ENCODE measurements at regions not wholly inside any gene's neighbourhood (a gene's known extent, or its start where the extent isn't known, plus 50 kb on each side); places are given as distances from the start of the nearest gene placed in this dataset.

DNA sequence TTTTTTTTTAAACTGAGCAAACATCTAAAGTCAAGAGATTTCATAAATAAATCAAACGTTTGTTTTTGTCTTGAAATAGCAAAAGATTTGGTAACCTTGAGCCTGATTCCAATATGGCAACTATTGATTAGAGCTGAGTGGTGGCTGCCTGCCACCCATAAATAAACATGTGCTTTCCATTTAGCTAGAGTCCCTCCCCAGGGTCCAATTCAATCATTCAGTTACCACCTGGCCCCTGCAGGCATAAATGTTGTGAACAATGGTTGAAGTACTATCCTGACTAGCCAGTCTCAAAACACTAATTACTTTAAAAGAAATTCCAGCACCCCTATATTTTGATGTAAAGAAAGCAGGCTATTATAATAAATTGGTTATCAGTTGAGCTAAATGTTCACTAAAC, 129.7 kb upstream of the GRIP1 start:
- Histone ChIP-seq H3K79me2 (ENCODE audit: insufficient read depth, low read depth, low read length) (no peaks in the 10 kb centered on the region), H3K4me3 (ENCODE audit: low read depth, low read length, poor library complexity, severe bottlenecking) (no peak overlapping the region), H2AFZ (ENCODE audit: low read length) (no peak overlapping the region), H3K9me3 (ENCODE audit: low read length) (no peaks in the 10 kb centered on the region), H4K20me1 (ENCODE audit: insufficient read depth, low read length) (no peaks in the 10 kb centered on the region), H3K9me2 (ENCODE audit: insufficient read depth, low read length) (no peaks in the 10 kb centered on the region), H3K27ac (ENCODE audit: low read depth, low read length, poor library complexity, severe bottlenecking) (no peak overlapping the region), H3K4me1 (ENCODE audit: insufficient read depth, low read length, poor library complexity, severe bottlenecking) (peaks cover 18% of the 10 kb centered on the region), H3K4me2 (ENCODE audit: low read length) (no peak overlapping the region), H3K36me3 (ENCODE audit: insufficient read depth, low read length) (no peaks in the 10 kb centered on the region)
- no TSS peak for BruUV-seq (replicated peaks)
- DNase-seq (ENCODE audit: low spot score), result no peak
- intact Hi-C loops (cut with micrococcal nuclease; ENCODE audit: unreplicated experiment), result no loop called here
- TF ChIP-seq, protein P1, sequence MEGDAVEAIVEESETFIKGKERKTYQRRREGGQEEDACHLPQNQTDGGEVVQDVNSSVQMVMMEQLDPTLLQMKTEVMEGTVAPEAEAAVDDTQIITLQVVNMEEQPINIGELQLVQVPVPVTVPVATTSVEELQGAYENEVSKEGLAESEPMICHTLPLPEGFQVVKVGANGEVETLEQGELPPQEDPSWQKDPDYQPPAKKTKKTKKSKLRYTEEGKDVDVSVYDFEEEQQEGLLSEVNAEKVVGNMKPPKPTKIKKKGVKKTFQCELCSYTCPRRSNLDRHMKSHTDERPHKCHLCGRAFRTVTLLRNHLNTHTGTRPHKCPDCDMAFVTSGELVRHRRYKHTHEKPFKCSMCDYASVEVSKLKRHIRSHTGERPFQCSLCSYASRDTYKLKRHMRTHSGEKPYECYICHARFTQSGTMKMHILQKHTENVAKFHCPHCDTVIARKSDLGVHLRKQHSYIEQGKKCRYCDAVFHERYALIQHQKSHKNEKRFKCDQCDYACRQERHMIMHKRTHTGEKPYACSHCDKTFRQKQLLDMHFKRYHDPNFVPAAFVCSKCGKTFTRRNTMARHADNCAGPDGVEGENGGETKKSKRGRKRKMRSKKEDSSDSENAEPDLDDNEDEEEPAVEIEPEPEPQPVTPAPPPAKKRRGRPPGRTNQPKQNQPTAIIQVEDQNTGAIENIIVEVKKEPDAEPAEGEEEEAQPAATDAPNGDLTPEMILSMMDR (conservative IDR thresholded peaks at IDR 0.05; ENCODE audit: low read length), result no peak
- no peak for TF ChIP-seq EZH2phosphoT487 (IDR thresholded peaks at IDR 0.05; ENCODE audit: borderline replicate concordance, low read depth, low read length)
- ChIA-PET CTCF (ENCODE audit: unreplicated experiment) (no interaction called here), POLR2A (no interaction called here)

DNA sequence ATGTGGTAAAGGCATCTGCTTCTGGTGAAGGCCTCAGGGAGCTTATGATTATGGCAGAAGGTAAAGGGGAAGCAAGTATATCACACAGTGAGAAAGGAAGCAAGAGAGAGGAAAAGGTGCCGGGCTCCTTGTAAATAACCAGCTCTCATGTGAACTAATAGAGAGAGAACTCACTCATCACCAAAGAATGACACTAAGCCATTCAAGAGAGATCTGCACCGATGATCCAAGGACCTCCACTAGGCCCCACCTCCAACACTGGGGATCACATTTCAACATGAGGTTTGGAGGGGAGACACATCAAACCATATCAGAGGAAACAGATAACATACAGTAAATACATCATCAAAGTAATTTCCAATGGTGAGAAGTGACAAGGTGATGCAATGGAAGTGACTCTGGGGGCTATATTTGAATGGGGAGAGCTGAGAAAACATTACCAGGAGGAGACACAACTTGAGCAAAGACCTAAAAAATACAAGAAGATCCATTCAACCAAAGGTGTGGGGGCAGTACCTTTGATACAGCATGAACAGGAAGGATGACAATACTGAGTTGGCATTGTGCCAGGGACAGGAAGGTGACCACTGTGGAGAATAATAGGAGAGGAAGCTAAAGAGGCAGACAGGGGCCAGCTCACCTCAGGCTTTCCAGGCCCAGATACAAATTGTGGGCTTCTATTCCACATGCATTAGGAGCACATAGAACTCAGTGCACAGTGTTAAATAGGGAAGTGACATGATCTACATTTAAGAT, 134.4 kb upstream of the GRIP1 start:
- ChIA-PET POLR2A (no interaction called here), CTCF (ENCODE audit: unreplicated experiment) (no interaction called here)
- intact Hi-C loops (cut with micrococcal nuclease; ENCODE audit: unreplicated experiment), result no loop called here
- peak overlapping the region; percentile 50 for H3K4me2 ChIP-seq (ENCODE audit: low read length)
- H3K4me1 ChIP-seq (ENCODE audit: insufficient read depth, low read length, poor library complexity, severe bottlenecking), result peaks cover 57% of the 10 kb centered on the region
- peak overlapping the region; percentile 65 for H2AFZ ChIP-seq (ENCODE audit: low read length)
- H3K4me3 ChIP-seq (ENCODE audit: low read depth, low read length, poor library complexity, severe bottlenecking), result peak overlapping the region; percentile 6
- H3K9me2 ChIP-seq (ENCODE audit: insufficient read depth, low read length), result no peaks in the 10 kb centered on the region
- no peaks in the 10 kb centered on the region for H3K79me2 ChIP-seq (ENCODE audit: insufficient read depth, low read depth, low read length)
- TF ChIP-seq, protein P1 (conservative IDR thresholded peaks at IDR 0.05; ENCODE audit: low read length), result no peak
- no peak for TF ChIP-seq EZH2phosphoT487 (IDR thresholded peaks at IDR 0.05; ENCODE audit: borderline replicate concordance, low read depth, low read length)
- H3K27ac ChIP-seq (ENCODE audit: low read depth, low read length, poor library complexity, severe bottlenecking), result peak overlapping the region; percentile 51
- BruUV-seq (replicated peaks), result no TSS peak
- no peaks in the 10 kb centered on the region for H3K9me3 ChIP-seq (ENCODE audit: low read length)
- no peaks in the 10 kb centered on the region for H4K20me1 ChIP-seq (ENCODE audit: insufficient read depth, low read length)
- DNase-seq (ENCODE audit: low spot score), result peak; percentile 57
- no peaks in the 10 kb centered on the region for H3K36me3 ChIP-seq (ENCODE audit: insufficient read depth, low read length)

DNA sequence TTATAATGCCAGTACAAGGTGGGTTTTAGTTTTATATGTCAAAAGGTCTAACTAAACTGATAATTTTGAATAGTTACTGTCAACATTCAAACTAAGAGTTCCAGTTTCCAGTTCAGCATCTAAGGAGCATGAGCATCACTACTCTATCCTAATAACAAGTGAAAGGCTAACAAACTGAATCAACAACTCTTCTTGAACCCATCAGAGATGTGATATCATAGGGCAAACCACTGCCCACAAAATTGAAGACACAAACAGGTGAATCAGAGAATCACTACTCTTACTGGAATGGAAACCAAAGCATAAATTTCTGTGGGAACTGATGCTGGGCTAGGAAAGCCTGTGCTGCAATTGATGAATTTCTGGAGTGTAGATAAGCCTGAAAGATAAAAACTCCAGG, 140.7 kb upstream of the GRIP1 start:
- no peak for DNase-seq (ENCODE audit: low spot score)
- intact Hi-C loops (cut with micrococcal nuclease; ENCODE audit: unreplicated experiment), result no loop called here
- Histone ChIP-seq H2AFZ (ENCODE audit: low read length) (no peak overlapping the region), H4K20me1 (ENCODE audit: insufficient read depth, low read length) (no peaks in the 10 kb centered on the region), H3K36me3 (ENCODE audit: insufficient read depth, low read length) (no peaks in the 10 kb centered on the region), H3K27ac (ENCODE audit: low read depth, low read length, poor library complexity, severe bottlenecking) (no peak overlapping the region), H3K4me2 (ENCODE audit: low read length) (no peak overlapping the region), H3K9me2 (ENCODE audit: insufficient read depth, low read length) (no peaks in the 10 kb centered on the region), H3K4me3 (ENCODE audit: low read depth, low read length, poor library complexity, severe bottlenecking) (no peak overlapping the region), H3K79me2 (ENCODE audit: insufficient read depth, low read depth, low read length) (no peaks in the 10 kb centered on the region), H3K9me3 (ENCODE audit: low read length) (no peaks in the 10 kb centered on the region), H3K4me1 (ENCODE audit: insufficient read depth, low read length, poor library complexity, severe bottlenecking) (peaks cover 29% of the 10 kb centered on the region)
- CTCF ChIA-PET (ENCODE audit: unreplicated experiment), result no interaction called here
- POLR2A ChIA-PET, result interaction anchor here (0.7 kb wide), 1 partner anchor 32 kb away, joined by 4 read pairs; no protein-coding TSS in a partner anchor
- BruUV-seq (replicated peaks), result no TSS peak
- TF ChIP-seq, protein P1 (conservative IDR thresholded peaks at IDR 0.05; ENCODE audit: low read length), result no peak
- no peak for TF ChIP-seq EZH2phosphoT487 (IDR thresholded peaks at IDR 0.05; ENCODE audit: borderline replicate concordance, low read depth, low read length)
